ENCODE measurements at regions not wholly inside any gene's neighbourhood (a gene's known extent, or its start where the extent isn't known, plus 50 kb on each side); places are given as distances from the start of the nearest gene placed in this dataset.
"Not testable (repeated sequence)": the region's sequence is repeated elsewhere in the genome, so short reads cannot be mapped to it uniquely, and the experiment has no call there.

GRCh38 chr13:87736849-87737385 is 65.7 kb downstream of the SLITRK5 start:
- no peak for DNase-seq (ENCODE audit: low read depth)

- DNase-seq (ENCODE audit: low read depth) = no peak
These were observed 82.9 kb downstream of the SLITRK5 start for GRCh38 chr13:87754097-87754496.

GRCh38 chr13:87769445-87769844 is 98.3 kb downstream of the SLITRK5 start:
- no peak for DNase-seq (ENCODE audit: low read depth)

GRCh38 chr13:87777387-87777786 is 106.2 kb downstream of the SLITRK5 start:
- DNase-seq (ENCODE audit: low read depth) = no peak

- no peak for DNase-seq (ENCODE audit: low read depth)
These were observed 107.0 kb downstream of the SLITRK5 start for GRCh38 chr13:87778128-87778527.

- no peak for DNase-seq (ENCODE audit: low read depth)
These were observed 108.3 kb downstream of the SLITRK5 start for GRCh38 chr13:87779426-87779825.

- no peak for DNase-seq (ENCODE audit: low read depth)
These were observed 112.2 kb downstream of the SLITRK5 start for GRCh38 chr13:87783366-87783765.

GRCh38 chr13:87788363-87788762 is 117.2 kb downstream of the SLITRK5 start:
- no peak for DNase-seq (ENCODE audit: low read depth)

GRCh38 chr13:87792878-87793277 is 121.7 kb downstream of the SLITRK5 start:
- no peak for DNase-seq (ENCODE audit: low read depth)

GRCh38 chr13:87798536-87798935 is 127.4 kb downstream of the SLITRK5 start:
- no peak for DNase-seq (ENCODE audit: low read depth)

GRCh38 chr13:87810391-87810801 is 139.2 kb downstream of the SLITRK5 start:
- DNase-seq (ENCODE audit: low read depth) = no peak

- DNase-seq (ENCODE audit: low read depth) = no peak
These were observed 139.8 kb downstream of the SLITRK5 start for GRCh38 chr13:87810920-87811344.

- no peak for DNase-seq (ENCODE audit: low read depth)
These were observed 143.2 kb downstream of the SLITRK5 start for GRCh38 chr13:87814403-87814802.

GRCh38 chr13:87820241-87820640 is 149.1 kb downstream of the SLITRK5 start:
- no peak for DNase-seq (ENCODE audit: low read depth)

GRCh38 chr13:87821512-87821911 is 150.3 kb downstream of the SLITRK5 start:
- no peak for DNase-seq (ENCODE audit: low read depth)

- DNase-seq (ENCODE audit: low read depth) = not testable (repeated sequence)
These were observed 155.1 kb downstream of the SLITRK5 start for GRCh38 chr13:87826301-87826700.

GRCh38 chr13:87827479-87827878 is 156.3 kb downstream of the SLITRK5 start:
- DNase-seq (ENCODE audit: low read depth) = no peak

- DNase-seq (ENCODE audit: low read depth) = no peak
These were observed 166.4 kb downstream of the SLITRK5 start for GRCh38 chr13:87837522-87837921.

- no peak for DNase-seq (ENCODE audit: low read depth)
These were observed 166.8 kb downstream of the SLITRK5 start for GRCh38 chr13:87837946-87838345.

GRCh38 chr13:87851410-87851809 is 180.2 kb downstream of the SLITRK5 start:
- DNase-seq (ENCODE audit: low read depth) = no peak

GRCh38 chr13:87855553-87855952 is 184.4 kb downstream of the SLITRK5 start:
- no peak for DNase-seq (ENCODE audit: low read depth)

- no peak for DNase-seq (ENCODE audit: low read depth)
These were observed 188.1 kb downstream of the SLITRK5 start for GRCh38 chr13:87859261-87859660.

- no peak for DNase-seq (ENCODE audit: low read depth)
These were observed 196.3 kb downstream of the SLITRK5 start for GRCh38 chr13:87867426-87867825.

GRCh38 chr13:87868731-87869130 is 197.6 kb downstream of the SLITRK5 start:
- no peak for DNase-seq (ENCODE audit: low read depth)

GRCh38 chr13:87872813-87873212 is 201.6 kb downstream of the SLITRK5 start:
- no peak for DNase-seq (ENCODE audit: low read depth)

Measured in stimulated activated CD8-positive, alpha-beta memory T cell treated with anti-CD3 and anti-CD28 coated beads, Interleukin-15, amount 100 ng/mL, for 1 hour (primary cell).